ENCODE measurements at regions not wholly inside any gene's neighbourhood (a gene's known extent, or its start where the extent isn't known, plus 50 kb on each side); places are given as distances from the start of the nearest gene placed in this dataset.

GRCh38 chr18:5040476-5040875 lies 156.6 kb downstream of the AKAIN1 start:
- no TSS peak for BruUV-seq (replicated peaks)
- POLR2A ChIA-PET = no interaction called here

More at GRCh38 chr18:5040476-5040875, 156.6 kb downstream of the AKAIN1 start:
- H3K4me1 ChIP-seq (replicated peaks in 1 of 2; ENCODE audit: control insufficient read depth in 2 of 2, insufficient read depth in 2 of 2, low read length in 2 of 2) = no peaks in the 10 kb centered on the region
- no peak overlapping the region for H3K4me2 ChIP-seq (ENCODE audit: insufficient read depth, low read length)
- in situ Hi-C loops (cut with MboI) = no loop called here
- CTCF ChIA-PET (ENCODE audit: low intra/inter-chr PET ratio) = no interaction called here
- H3K9me1 ChIP-seq (ENCODE audit: control insufficient read depth, insufficient read depth, low read length) = no peaks in the 10 kb centered on the region
- H3K27ac ChIP-seq (ENCODE audit: extremely low read depth, low read depth, low read length) = no peak overlapping the region
- DNase-seq (ENCODE audit: extremely low read depth in 1 of 4, low spot score in 3 of 4) (no peak), FAIRE-seq (no peak), ATAC-seq (no peak)
- TF ChIP-seq CCNT2 (IDR thresholded peaks at IDR 0.05; ENCODE audit: borderline replicate concordance, extremely low read depth, insufficient read length, low read depth, low read length) = no peak
- no peak for TF ChIP-seq SFPQ (IDR thresholded peaks at IDR 0.05; ENCODE audit: low read depth, low read length)
- TF ChIP-seq THRAP3 (IDR thresholded peaks at IDR 0.05; ENCODE audit: borderline replicate concordance) = no peak
- no peak for TF ChIP-seq BHLHE40 (IDR thresholded peaks at IDR 0.05; ENCODE audit: low read length)
- TF ChIP-seq USF2 (CRISPR knock-in tag; IDR thresholded peaks at IDR 0.05) = no peak
- no peak for TF ChIP-seq GATAD2B (IDR thresholded peaks at IDR 0.05; ENCODE audit: borderline replicate concordance)
- no peak for TF ChIP-seq ELF2 (CRISPR knock-in tag; IDR thresholded peaks at IDR 0.05)
- no peak for TF ChIP-seq STAT5B (CRISPR knock-in tag; IDR thresholded peaks at IDR 0.05)
- TF ChIP-seq TARDBP (IDR thresholded peaks at IDR 0.05) = no peak
- TF ChIP-seq MLX (CRISPR knock-in tag; conservative IDR thresholded peaks at IDR 0.05) = no peak
- no peak for TF ChIP-seq NEUROD1 (IDR thresholded peaks at IDR 0.05; ENCODE audit: borderline replicate concordance, low read depth, low read length, partially characterized antibody)
- TF ChIP-seq SRSF7 (optimal IDR thresholded peaks at IDR 0.05; ENCODE audit: low read depth, low read length) = no peak
- no peak for TF ChIP-seq GTF2F1 (IDR thresholded peaks at IDR 0.05; ENCODE audit: low read depth, low read length)
- intact Hi-C loops (cut with micrococcal nuclease) = no loop called here
- no peak overlapping the region for H3K4me3 ChIP-seq
- H3K27me3 ChIP-seq (ENCODE audit: control insufficient read depth in 2 of 2, insufficient read depth in 2 of 2, low read length in 2 of 2) = no peaks in the 10 kb centered on the region
- no peaks in the 10 kb centered on the region for H3K36me3 ChIP-seq (ENCODE audit: control insufficient read depth, insufficient read depth, low read length)
- no peaks in the 10 kb centered on the region for H4K20me1 ChIP-seq (replicated peaks; ENCODE audit: control insufficient read depth, insufficient read depth, low read length)
- 0 out of 2 replicates have a peak, but pooled peaks cover 2% of the 10 kb centered on the region for H3K9me3 ChIP-seq (replicated peaks; ENCODE audit: control insufficient read depth, insufficient read depth, low read depth, low read length)
- no peak overlapping the region for H3K9ac ChIP-seq (ENCODE audit: insufficient read depth in 1 of 2, low read depth in 2 of 2, low read length in 2 of 2)
- 0% methylated on average over 3 of the region's 3 CpGs for WGBS (ENCODE audit: insufficient coverage, low coverage, missing lambda C conversion rate)
- no peaks in the 10 kb centered on the region for H3K79me2 ChIP-seq (ENCODE audit: control insufficient read depth, insufficient read depth, low read length)
- no peak overlapping the region for H2AFZ ChIP-seq (ENCODE audit: low read depth, low read length)
